ENCODE measurements at regions not wholly inside any gene's neighbourhood (a gene's known extent, or its start where the extent isn't known, plus 50 kb on each side); places are given as distances from the start of the nearest gene placed in this dataset.

DNA sequence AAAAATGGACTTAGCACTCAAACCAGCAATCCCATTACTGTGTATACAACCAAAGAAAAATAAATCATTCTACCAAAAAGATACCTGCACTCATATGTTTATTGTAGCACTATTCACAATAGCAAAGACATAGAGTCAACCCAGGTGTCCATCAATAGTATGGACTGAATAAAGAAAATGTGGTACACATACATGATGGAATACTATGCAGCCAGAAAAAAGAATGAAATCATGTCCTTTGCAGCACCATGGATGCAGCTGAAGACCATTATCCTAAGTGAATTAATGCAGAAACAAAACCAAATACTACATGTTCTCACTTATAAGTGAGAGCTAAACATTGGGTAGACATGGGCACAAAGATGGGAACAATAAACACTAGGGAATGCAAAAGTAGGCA lies 236.8 kb upstream of the POU5F2 start:
- no peak for DNase-seq (ENCODE audit: low read depth, low spot score)
- Histone ChIP-seq H3K27ac (ENCODE audit: low read depth, low read length) (no peak overlapping the region), H3K4me3 (ENCODE audit: low read depth, low read length) (no peak overlapping the region), H3K27me3 (ENCODE audit: control insufficient read depth, insufficient read depth, low read length) (no peaks in the 10 kb centered on the region), H3K9me3 (ENCODE audit: control insufficient read depth, insufficient read depth, low read length) (no peaks in the 10 kb centered on the region)
- POLR2A ChIA-PET = no interaction called here
- TF ChIP-seq CTCF (IDR thresholded peaks at IDR 0.05; ENCODE audit: low read depth, low read length) = no peak
- CTCF ChIA-PET = no interaction called here

- no peak for TF ChIP-seq CTCF (IDR thresholded peaks at IDR 0.05; ENCODE audit: low read depth, low read length)
Measured at GRCh38 chr5:93967923-93968322, 226.5 kb upstream of the POU5F2 start.

DNA sequence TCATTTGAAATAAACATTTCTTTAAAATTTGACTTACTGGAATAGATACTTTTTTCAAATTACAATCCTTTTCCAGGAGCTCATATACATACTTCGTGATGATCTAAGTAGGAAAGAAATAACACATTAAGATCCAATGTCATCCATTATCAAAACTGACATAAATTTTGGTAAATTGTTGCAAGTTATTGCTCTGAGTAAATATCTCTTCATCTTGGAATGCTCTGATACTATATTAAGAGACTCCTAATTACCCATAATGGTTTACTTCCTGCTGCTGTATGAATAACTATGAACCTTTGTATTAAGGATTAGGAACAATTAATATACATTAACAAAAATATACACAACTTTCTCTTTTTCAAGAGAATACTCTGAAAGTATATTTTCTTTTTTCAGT lies 223.0 kb upstream of the POU5F2 start:
- POLR2A ChIA-PET = no interaction called here
- Histone ChIP-seq H3K9me3 (ENCODE audit: control insufficient read depth, insufficient read depth, low read length) (no peaks in the 10 kb centered on the region), H3K27me3 (ENCODE audit: control insufficient read depth, insufficient read depth, low read length) (no peaks in the 10 kb centered on the region), H3K27ac (ENCODE audit: low read depth, low read length) (no peak overlapping the region), H3K4me3 (ENCODE audit: low read depth, low read length) (no peak overlapping the region)
- DNase-seq (ENCODE audit: low read depth, low spot score) = no peak
- CTCF ChIA-PET = no interaction called here
- TF ChIP-seq CTCF (IDR thresholded peaks at IDR 0.05; ENCODE audit: low read depth, low read length) = no peak

More at GRCh38 chr5:93967923-93968322, 226.5 kb upstream of the POU5F2 start:
- no peak for DNase-seq (ENCODE audit: low read depth, low spot score)
- POLR2A ChIA-PET = no interaction called here
- H3K27ac ChIP-seq (ENCODE audit: low read depth, low read length) = no peak overlapping the region
- H3K27me3 ChIP-seq (ENCODE audit: control insufficient read depth, insufficient read depth, low read length) = no peaks in the 10 kb centered on the region
- CTCF ChIA-PET = no interaction called here
- H3K9me3 ChIP-seq (ENCODE audit: control insufficient read depth, insufficient read depth, low read length) = no peaks in the 10 kb centered on the region
- no peak overlapping the region for H3K4me3 ChIP-seq (ENCODE audit: low read depth, low read length)

- H3K4me3 ChIP-seq (ENCODE audit: low read depth, low read length) = no peak overlapping the region
- no peaks in the 10 kb centered on the region for H3K9me3 ChIP-seq (ENCODE audit: control insufficient read depth, insufficient read depth, low read length)
- ChIA-PET POLR2A (no interaction called here), CTCF (no interaction called here)
- no peak overlapping the region for H3K27ac ChIP-seq (ENCODE audit: low read depth, low read length)
- no peaks in the 10 kb centered on the region for H3K27me3 ChIP-seq (ENCODE audit: control insufficient read depth, insufficient read depth, low read length)
- DNase-seq (ENCODE audit: low read depth, low spot score) = no peak
- TF ChIP-seq CTCF (IDR thresholded peaks at IDR 0.05; ENCODE audit: low read depth, low read length) = no peak
Measured at GRCh38 chr5:93960042-93960441, 218.6 kb upstream of the POU5F2 start.

GRCh38 chr5:93956006-93956405 lies 214.6 kb upstream of the POU5F2 start:
- Histone ChIP-seq H3K27ac (ENCODE audit: low read depth, low read length) (no peak overlapping the region), H3K9me3 (ENCODE audit: control insufficient read depth, insufficient read depth, low read length) (no peaks in the 10 kb centered on the region), H3K27me3 (ENCODE audit: control insufficient read depth, insufficient read depth, low read length) (no peaks in the 10 kb centered on the region), H3K4me3 (ENCODE audit: low read depth, low read length) (no peak overlapping the region)
- CTCF ChIA-PET = no interaction called here
- POLR2A ChIA-PET = no interaction called here
- no peak for DNase-seq (ENCODE audit: low read depth, low spot score)
- TF ChIP-seq CTCF (IDR thresholded peaks at IDR 0.05; ENCODE audit: low read depth, low read length) = no peak
